ELF-1 (cell line): ENCODE measurements at regions not wholly inside any gene's neighbourhood (a gene's known extent, or its start where the extent isn't known, plus 50 kb on each side); places are given as distances from the start of the nearest gene placed in this dataset.

Experiments used
- DNase-seq: peaks from one replicate; pipeline ENCODE4 v3.0.0-alpha.2; 2016; ENCODE audit warnings: low read depth, low spot score

DNA sequence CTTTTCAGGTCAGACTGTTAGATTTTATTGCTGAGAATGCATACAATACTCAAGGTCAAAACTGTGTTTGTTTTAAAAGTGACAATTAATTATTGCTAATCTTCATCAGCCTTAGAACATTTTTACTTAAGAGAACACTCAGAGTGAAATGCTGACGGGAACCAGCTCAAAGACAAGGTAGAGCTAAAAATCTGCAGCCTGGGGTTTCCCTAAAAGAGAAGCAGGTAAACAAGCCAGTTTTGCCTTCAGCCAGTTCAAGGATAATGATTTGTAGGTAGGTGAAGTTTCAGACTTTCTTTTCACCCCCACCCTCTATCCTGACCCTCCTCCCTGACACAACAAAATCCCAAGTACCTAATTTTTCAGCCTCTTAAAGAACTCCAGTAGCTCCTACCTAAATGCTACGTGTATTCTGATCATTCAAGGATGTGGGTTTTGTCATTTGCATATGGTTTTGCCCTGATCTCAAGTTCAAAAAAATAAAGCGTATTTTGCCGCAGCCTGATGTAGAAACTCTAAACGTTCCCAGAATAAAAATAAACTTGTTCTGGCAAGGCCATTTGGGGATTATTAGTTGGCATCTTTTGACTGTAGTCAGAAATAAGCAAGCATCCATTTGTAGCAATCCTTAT lies 407.2 kb downstream of the EFNA5 start:
- DNase-seq, result no peak

- DNase-seq, result no peak
These were observed 412.7 kb downstream of the EFNA5 start for GRCh38 chr5:107257885-107258520.

- no peak for DNase-seq
These were observed 415.9 kb downstream of the EFNA5 start for GRCh38 chr5:107254902-107255234.

DNA sequence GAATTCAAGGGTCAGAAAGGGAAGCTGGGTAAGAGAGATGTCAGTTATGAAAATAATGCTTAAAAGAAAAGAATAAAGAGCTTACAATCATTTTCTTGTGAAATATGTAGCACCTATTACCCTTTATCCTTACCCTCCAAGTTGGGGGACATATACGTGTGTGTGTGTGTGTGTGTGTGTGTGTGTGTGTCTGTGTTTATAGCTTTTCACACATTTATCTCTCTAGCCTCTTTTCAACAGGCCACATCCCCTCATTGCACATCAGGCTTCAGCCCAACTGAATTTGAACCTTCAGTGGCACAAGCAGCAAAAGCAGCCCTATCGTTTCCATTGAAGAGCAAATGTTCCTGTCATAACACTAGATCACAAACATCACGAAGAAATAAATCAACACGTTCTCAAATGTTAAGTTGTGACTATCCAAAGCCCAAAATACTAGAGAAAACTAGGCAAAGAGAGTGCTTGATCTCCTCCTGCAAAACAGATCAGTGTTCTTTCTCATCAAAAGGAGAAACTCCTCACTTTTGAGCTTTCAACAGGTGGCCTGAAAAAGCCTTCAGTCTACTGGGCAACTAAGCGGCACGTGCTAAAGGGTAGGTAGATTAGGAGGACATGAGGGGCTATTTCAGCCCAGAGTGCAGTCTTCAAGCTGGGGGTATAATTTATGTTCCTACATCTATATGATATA lies 416.4 kb downstream of the EFNA5 start:
- DNase-seq, result no peak

GRCh38 chr5:107253246-107253645 lies 417.5 kb downstream of the EFNA5 start:
- DNase-seq, result no peak

- no peak for DNase-seq
These were observed 419.6 kb downstream of the EFNA5 start for GRCh38 chr5:107251151-107251550.

- DNase-seq, result peak; percentile 29
These were observed 422.6 kb downstream of the EFNA5 start for GRCh38 chr5:107248066-107248695.

DNA sequence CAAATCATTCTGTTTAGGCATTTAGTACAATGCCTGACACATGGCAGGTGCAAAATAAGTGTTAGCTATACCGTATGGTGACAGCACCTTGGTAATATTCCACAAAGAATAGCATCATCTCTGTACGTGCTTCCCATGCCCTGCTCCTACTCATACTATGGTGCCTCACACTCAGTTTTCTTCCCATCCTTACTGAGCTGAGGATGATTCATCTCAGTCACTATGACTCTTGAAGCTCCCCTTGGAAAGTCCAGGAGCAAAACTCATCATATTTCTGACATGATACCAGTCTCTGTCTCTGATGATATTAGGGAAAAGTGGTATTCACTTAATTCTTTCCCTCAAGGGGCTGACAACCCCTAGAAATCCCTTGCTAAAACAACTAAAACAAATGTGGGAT lies 423.3 kb downstream of the EFNA5 start:
- no peak for DNase-seq

DNA sequence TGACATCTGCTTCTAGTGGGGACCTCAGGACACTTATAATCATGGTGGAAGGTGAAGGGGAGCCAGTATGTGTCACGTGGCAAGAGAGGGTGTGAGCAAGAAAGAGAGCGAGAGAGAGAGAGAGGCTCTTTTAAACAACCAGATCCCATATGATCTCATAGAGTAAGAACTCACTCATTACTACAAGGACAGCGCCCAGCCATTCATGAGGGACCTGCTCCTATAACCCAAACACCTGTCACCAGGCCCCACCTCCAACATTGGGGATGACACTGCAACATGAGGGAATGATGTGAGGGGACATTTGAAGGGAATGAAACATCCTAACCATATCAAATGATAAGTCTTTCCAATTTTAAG lies 427.5 kb downstream of the EFNA5 start:
- no peak for DNase-seq

GRCh38 chr5:107242411-107243219 lies 428.1 kb downstream of the EFNA5 start:
- no peak for DNase-seq

DNA sequence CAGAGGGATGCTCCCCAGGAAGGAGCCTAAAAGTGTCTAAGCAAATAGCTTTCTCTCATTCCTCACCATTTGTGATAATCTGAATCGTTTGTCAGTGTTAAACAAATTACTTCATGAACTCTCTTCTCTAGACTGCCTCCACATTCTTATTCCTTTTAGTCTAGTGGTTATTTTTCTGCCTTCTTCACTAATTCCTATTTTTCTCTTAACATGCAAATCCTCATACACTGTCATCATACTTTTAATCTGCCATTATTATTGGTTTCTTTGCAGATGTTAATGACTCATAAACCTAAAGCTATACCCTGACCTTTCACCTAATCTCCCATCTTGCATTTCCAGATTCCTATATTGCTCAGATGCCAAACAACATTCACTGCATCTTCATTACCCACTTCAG lies 428.9 kb downstream of the EFNA5 start:
- DNase-seq, result no peak

GRCh38 chr5:107235167-107235566 lies 435.6 kb downstream of the EFNA5 start:
- no peak for DNase-seq

DNA sequence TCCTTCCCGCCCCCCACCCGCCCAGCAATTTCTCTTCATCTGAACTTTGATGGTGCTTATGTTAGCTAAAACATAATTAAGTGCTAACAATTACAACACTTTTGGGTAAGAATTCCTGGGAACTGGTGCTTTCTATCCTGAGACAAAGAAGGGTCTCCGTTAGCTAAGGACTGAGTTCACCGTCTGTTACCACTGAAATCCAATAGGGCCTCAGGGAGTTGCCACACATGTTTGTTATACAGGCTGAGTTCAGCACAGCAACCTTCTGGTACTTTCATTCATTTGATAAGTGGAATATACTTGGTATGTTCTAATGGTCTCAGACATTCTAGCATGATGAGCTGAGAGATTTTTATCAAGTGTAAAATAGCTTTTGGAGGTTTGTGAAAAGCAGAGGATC lies 437.9 kb downstream of the EFNA5 start:
- no peak for DNase-seq

GRCh38 chr5:107232293-107232692 lies 438.4 kb downstream of the EFNA5 start:
- no peak for DNase-seq

DNA sequence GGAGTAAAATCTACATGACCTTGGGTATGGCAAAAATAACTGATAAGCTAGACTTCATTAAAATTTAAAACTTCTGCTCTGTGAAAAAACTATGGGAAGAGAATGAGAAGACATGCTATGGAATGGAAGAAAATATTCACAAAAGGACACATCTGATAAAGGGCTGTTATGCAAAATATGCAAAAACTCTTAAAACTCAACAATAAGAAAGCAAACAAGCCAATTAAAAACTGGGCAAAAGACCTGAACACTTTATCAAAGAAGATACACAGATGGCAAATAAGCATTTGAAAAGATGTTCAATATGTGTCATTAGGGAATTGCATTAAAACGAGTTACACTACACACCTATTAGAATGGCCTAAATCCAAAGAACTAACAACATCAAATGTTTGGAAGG lies 439.5 kb downstream of the EFNA5 start:
- no peak for DNase-seq

GRCh38 chr5:107230367-107230766 lies 440.4 kb downstream of the EFNA5 start:
- peak; percentile 33 for DNase-seq

- no peak for DNase-seq
These were observed 442.5 kb downstream of the EFNA5 start for GRCh38 chr5:107228226-107228625.

DNA sequence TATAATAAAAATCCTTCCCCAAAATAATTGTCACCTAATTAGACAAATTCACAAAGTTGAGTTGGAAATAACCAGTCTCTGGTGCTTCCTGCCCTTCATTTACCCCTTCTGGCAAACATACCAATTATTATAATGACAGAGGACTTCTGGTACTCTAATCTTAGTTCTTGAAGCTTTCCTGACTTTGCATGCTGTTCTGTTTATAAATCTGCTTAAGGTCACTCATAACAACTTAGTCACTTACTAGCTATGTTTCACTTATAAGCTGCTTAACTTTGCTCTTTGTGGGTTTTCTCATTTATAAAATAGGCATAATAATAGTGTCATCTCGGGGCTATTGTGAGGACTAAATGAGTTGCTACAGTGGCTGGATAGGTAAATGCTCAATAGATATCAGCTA lies 446.5 kb downstream of the EFNA5 start:
- no peak for DNase-seq

DNA sequence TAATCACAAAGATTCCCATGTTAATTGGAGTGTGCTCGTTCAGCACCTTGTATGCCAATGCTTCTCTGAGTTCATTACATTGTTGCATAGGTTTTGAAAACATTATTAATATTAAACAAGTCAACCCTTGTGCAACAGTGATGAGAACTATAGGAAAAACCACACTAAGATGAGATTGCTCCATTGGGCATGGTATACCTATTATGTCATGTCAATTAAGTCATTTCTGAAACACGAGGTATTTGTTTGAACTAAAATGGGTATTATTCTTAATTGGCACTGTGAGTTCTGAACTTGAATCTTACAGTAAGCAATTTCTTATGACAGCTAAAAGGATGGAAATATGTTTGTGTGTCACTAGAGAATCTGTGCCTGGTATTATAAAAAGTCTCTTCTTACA lies 447.7 kb downstream of the EFNA5 start:
- no peak for DNase-seq

GRCh38 chr5:107219993-107220392 lies 450.7 kb downstream of the EFNA5 start:
- DNase-seq, result no peak

GRCh38 chr5:107218457-107219193 lies 452.1 kb downstream of the EFNA5 start:
- DNase-seq, result no peak
